ENCODE measurements at regions not wholly inside any gene's neighbourhood (a gene's known extent, or its start where the extent isn't known, plus 50 kb on each side); places are given as distances from the start of the nearest gene placed in this dataset.

GRCh38 chr1:181863006-181863405, 198.5 kb downstream of the ZNF648 start:
- no peak for TF ChIP-seq MAX (IDR thresholded peaks at IDR 0.05; ENCODE audit: low read depth, low read length)
- no peak for TF ChIP-seq CTCF (IDR thresholded peaks at IDR 0.05; ENCODE audit: low read depth, low read length)
- TF ChIP-seq POLR2A (IDR thresholded peaks at IDR 0.05; ENCODE audit: extremely low read depth, insufficient read length) = no peak
- TF ChIP-seq MYC (IDR thresholded peaks at IDR 0.05; ENCODE audit: low read depth, low read length) = no peak

Measured in NB4 (cell line).